Heart right ventricle (tissue), 16 donors: ENCODE measurements at regions not wholly inside any gene's neighbourhood (a gene's known extent, or its start where the extent isn't known, plus 50 kb on each side); places are given as distances from the start of the nearest gene placed in this dataset.

Experiments
- ATAC-seq, 8 donors: fragments of 200-7000 bp; cut with Tn5 transposase; one replicate each; pipeline ENCODE4 v1.9.1; 2020; ENCODE audit warnings: mild to moderate bottlenecking in 8 of 8, moderate library complexity in 8 of 8, moderate number of reproducible peaks in 1 of 8
- DNase-seq, 2 donors: peaks; one replicate each; pipeline ENCODE4 v3.0.0-alpha.2; 2020
- H3K27ac ChIP-seq, 10 donors: fragments of 200-600 bp; sonication (generic) in 2 of 10; one replicate each; pipeline versions ENCODE4 v1.5.0 to v1.8.0; 2020 to 2022; ENCODE audit warnings: mild to moderate bottlenecking in 3 of 10
- H3K27me3 ChIP-seq, 7 donors: fragments of 200-600 bp; one replicate each; pipeline ENCODE4 v1.8.0; 2021 to 2022; ENCODE audit warnings: mild to moderate bottlenecking in 2 of 7
- H3K36me3 ChIP-seq, 9 donors: fragments of 200-600 bp; sonication (generic) in 1 of 9; one replicate each; pipeline versions ENCODE4 v1.5.0 to v1.8.0; 2020 to 2022; ENCODE audit warnings: mild to moderate bottlenecking in 2 of 9
- H3K4me1 ChIP-seq, 9 donors: fragments of 200-600 bp; sonication (generic) in 1 of 9; one replicate each; pipeline versions ENCODE4 v1.5.0 to v1.8.0; 2020 to 2022; ENCODE audit warnings: mild to moderate bottlenecking in 4 of 9
- H3K4me3 ChIP-seq, 10 donors: fragments of 200-600 bp; sonication (generic) in 2 of 10; one replicate each; pipeline versions ENCODE4 v1.5.0 to v1.8.0; 2020 to 2022; ENCODE audit warnings: mild to moderate bottlenecking in 7 of 10, moderate library complexity in 2 of 10
- H3K9me3 ChIP-seq, 11 donors: fragments of 200-600 bp in 10 of 11; sonication (generic) in 2 of 11; one replicate each; pipeline versions ENCODE4 v1.5.0 to v1.8.0; 2013 to 2022; ENCODE audit warnings: mild to moderate bottlenecking in 2 of 11, control low read depth in 1 of 11, moderate library complexity in 1 of 11
- CTCF ChIP-seq, 9 donors: fragments of 200-600 bp; sonication (generic) in 2 of 9; IDR thresholded peaks; one replicate each; pipeline versions ENCODE4 v1.5.0 to v1.8.0; 2021 to 2022; ENCODE audit warnings: antibody characterized with exemption in 9 of 9, mild to moderate bottlenecking in 5 of 9, moderate library complexity in 1 of 9
- WGBS, 2 donors: extraction: QIAGEN DNeasy Blood & Tissue Kit; methylation state at CpG; one replicate each; pipeline ENCODE4 v1.1.7; 2013; ENCODE audit warnings: inconsistent platforms in 1 of 2; 5-methylcytosine and 5-hydroxymethylcytosine counted together
- intact Hi-C, 10 donors: fragments of 100-400 bp; cut with DNase I; formaldehyde crosslinking; loops; one replicate each; pipeline versions ENCODE4 v1.11.1 to v1.14.2; 2022
- donor health status: Arrhythmogenic right ventricular cardiomyopathy.
- donor health status: ischemic (EF 13 %, LVEDD 7.1; RV severe dilation, severe dysfunction).
- donor health status: healthy with polysubstance abuse.
- donor health status: DM: no; HTN: yes; CAD: no.
- donor health status: DM: no; HTN: no; CAD: no.
- donor health status: ischemic (EF 25% LVEDD 6.9; RV normal size, moderate dysfunction).
- donor health status: ischemic (EF 25% LVEDD 5.7; RV mildly dilated, moderate dysfunction).
- donor health status: healthy.
- donor health status: DM: yes; HTN: yes; CAD: no.
- donor health status: Ischemic cardiomyopathy.
- donor health status: ischemic (EF 35%, LVEDD 5.7; RV mildly dilated, moderate dysfunction).
- donor health status: nonischemic (EF 11% LVEDD 7.7; RV severe dilation, severe dysfunction).
- donor health status: DM: yes; HTN: yes; CAD: no.
- donor health status: PGD.
- donor health status: ischemic (EF 29% LVEDD 5.4; RV normal size, mild dysfunction).
- donor health status: nonischemic (EF 23%, LVEDD 6.1; RV moderate dilation, normal function).

GRCh38 chr20:19915111-19915798 lies 101.9 kb upstream of the NAA20 start:
- no peak overlapping the region for H3K4me3 ChIP-seq
- intact Hi-C loops, result no loop called here
- ATAC-seq (peak; percentile 6 to 56 (median 27)), DNase-seq (no peak)
- WGBS, 2 donors, result 67 to 76% methylated on average over 6 of the region's 6 CpGs
- peaks cover 0 to 17% (median 0%) of the 10 kb centered on the region in 9 donors for H3K36me3 ChIP-seq
- no peaks in the 10 kb centered on the region for H3K27me3 ChIP-seq
- TF ChIP-seq CTCF (IDR thresholded peaks at IDR 0.05), result no peak
- no peaks in the 10 kb centered on the region for H3K9me3 ChIP-seq
- peaks cover 12 to 93% (median 74%) of the 10 kb centered on the region in 9 donors for H3K4me1 ChIP-seq
- H3K27ac ChIP-seq, result peak overlapping the region in 9 of 10 donors; percentile 1 to 85 (median 44)

- H3K4me1 ChIP-seq, result peaks cover 17 to 93% (median 82%) of the 10 kb centered on the region in 9 donors
Measured at GRCh38 chr20:19916531-19917485, 100.4 kb upstream of the NAA20 start.

GRCh38 chr20:19918965-19919329 lies 98.2 kb upstream of the NAA20 start:
- ATAC-seq (peak in 7 of 8 donors; percentile 6 to 30 (median 20)), DNase-seq (peak in 1 of 2 donors; percentile 48)
- Histone ChIP-seq H3K9me3 (no peaks in the 10 kb centered on the region), H3K27ac (peak overlapping the region in 7 of 10 donors; percentile 31 to 85 (median 46)), H3K36me3 (peaks cover 0 to 4% (median 0%) of the 10 kb centered on the region in 9 donors), H3K27me3 (no peaks in the 10 kb centered on the region), H3K4me3 (no peak overlapping the region), H3K4me1 (peaks cover 17 to 98% (median 89%) of the 10 kb centered on the region in 9 donors)
- no peak for TF ChIP-seq CTCF (IDR thresholded peaks at IDR 0.05)
- 29 to 33% methylated on average over 5 of the region's 5 CpGs for WGBS, 2 donors
- intact Hi-C loops, result no loop called here

More at GRCh38 chr20:19916531-19917485, 100.4 kb upstream of the NAA20 start:
- Histone ChIP-seq H3K27me3 (no peaks in the 10 kb centered on the region), H3K9me3 (no peaks in the 10 kb centered on the region), H3K27ac (peak overlapping the region in 6 of 10 donors; percentile 5 to 85 (median 44)), H3K36me3 (peaks cover 0 to 11% (median 0%) of the 10 kb centered on the region in 9 donors), H3K4me3 (no peak overlapping the region)
- WGBS, 2 donors, result 75% methylated on average over 12 of the region's 12 CpGs
- no peak for DNase-seq
- no peak for ATAC-seq
- intact Hi-C loops, result no loop called here
- TF ChIP-seq CTCF (IDR thresholded peaks at IDR 0.05), result no peak
